ENCODE measurements at regions not wholly inside any gene's neighbourhood (a gene's known extent, or its start where the extent isn't known, plus 50 kb on each side); places are given as distances from the start of the nearest gene placed in this dataset.

- TF ChIP-seq, protein P1, sequence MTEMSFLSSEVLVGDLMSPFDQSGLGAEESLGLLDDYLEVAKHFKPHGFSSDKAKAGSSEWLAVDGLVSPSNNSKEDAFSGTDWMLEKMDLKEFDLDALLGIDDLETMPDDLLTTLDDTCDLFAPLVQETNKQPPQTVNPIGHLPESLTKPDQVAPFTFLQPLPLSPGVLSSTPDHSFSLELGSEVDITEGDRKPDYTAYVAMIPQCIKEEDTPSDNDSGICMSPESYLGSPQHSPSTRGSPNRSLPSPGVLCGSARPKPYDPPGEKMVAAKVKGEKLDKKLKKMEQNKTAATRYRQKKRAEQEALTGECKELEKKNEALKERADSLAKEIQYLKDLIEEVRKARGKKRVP (CRISPR knock-in tag; IDR thresholded peaks at IDR 0.05): no peak
- TF ChIP-seq, protein P2, sequence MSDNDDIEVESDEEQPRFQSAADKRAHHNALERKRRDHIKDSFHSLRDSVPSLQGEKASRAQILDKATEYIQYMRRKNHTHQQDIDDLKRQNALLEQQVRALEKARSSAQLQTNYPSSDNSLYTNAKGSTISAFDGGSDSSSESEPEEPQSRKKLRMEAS (IDR thresholded peaks at IDR 0.05): no peak
- no peak for TF ChIP-seq SALL2 (CRISPR knock-in tag; IDR thresholded peaks at IDR 0.05)
- no peak for TF ChIP-seq NFYB (CRISPR knock-in tag; IDR thresholded peaks at IDR 0.05)
- TF ChIP-seq YY1 (IDR thresholded peaks at IDR 0.05; ENCODE audit: insufficient read depth, insufficient replicate concordance, low read depth, low read length): no peak
- TF ChIP-seq MEF2D (CRISPR knock-in tag; IDR thresholded peaks at IDR 0.05): no peak
- TF ChIP-seq POLR2AphosphoS5 (IDR thresholded peaks at IDR 0.05; ENCODE audit: low read depth, low read length): no peak
- no peak for TF ChIP-seq ZNF639 (CRISPR knock-in tag; conservative IDR thresholded peaks at IDR 0.05)
- TF ChIP-seq CTCF (CRISPR knock-in tag; IDR thresholded peaks at IDR 0.05): no peak
- TF ChIP-seq, protein P3, sequence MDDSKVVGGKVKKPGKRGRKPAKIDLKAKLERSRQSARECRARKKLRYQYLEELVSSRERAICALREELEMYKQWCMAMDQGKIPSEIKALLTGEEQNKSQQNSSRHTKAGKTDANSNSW (CRISPR knock-in tag; IDR thresholded peaks at IDR 0.05; ENCODE audit: borderline replicate concordance): no peak
- TF ChIP-seq CREB1 (IDR thresholded peaks at IDR 0.05): no peak
- no peak for TF ChIP-seq CREB1 (CRISPR knock-in tag; IDR thresholded peaks at IDR 0.05)
These were observed 214.7 kb upstream of the XYLT1 start for GRCh38 chr16:17685447-17685846.

All from HepG2 (cell line).